HEK293 (cell line): ENCODE measurements at regions not wholly inside any gene's neighbourhood (a gene's known extent, or its start where the extent isn't known, plus 50 kb on each side); places are given as distances from the start of the nearest gene placed in this dataset.

Experiments used
- PRDM2 ChIP-seq: fragments of 450-650 bp; formaldehyde crosslinking; IDR thresholded peaks from 2 replicates; pipeline ENCODE4 v1.5.1; 2016; ENCODE audit warnings: missing biosample characterization, missing genetic modification characterization, borderline replicate concordance
- ZBTB17 ChIP-seq: fragments of 450-650 bp; formaldehyde crosslinking; IDR thresholded peaks from 2 replicates; pipeline ENCODE4 v1.5.1; 2016; ENCODE audit warnings: missing biosample characterization, missing genetic modification characterization
- ZFP37 ChIP-seq: fragments of 450-650 bp; formaldehyde crosslinking; IDR thresholded peaks from 2 replicates; pipeline ENCODE4 v1.5.1; 2016; ENCODE audit warnings: missing biosample characterization, missing genetic modification characterization

GRCh38 chr16:77571115-77571862 lies 136.5 kb upstream of the ADAMTS18 start:
- TF ChIP-seq PRDM2 (no peak), ZBTB17 (no peak), ZFP37 (tag by site-specific recombination) (no peak)
